ENCODE measurements at regions not wholly inside any gene's neighbourhood (a gene's known extent, or its start where the extent isn't known, plus 50 kb on each side); places are given as distances from the start of the nearest gene placed in this dataset.

- TF ChIP-seq CHD7 (IDR thresholded peaks at IDR 0.05; ENCODE audit: insufficient replicate concordance, low read length) (no peak), PHF8 (conservative IDR thresholded peaks at IDR 0.05; ENCODE audit: low read depth, low read length) (no peak), CTCF (IDR thresholded peaks at IDR 0.05; ENCODE audit: control extremely low read depth in 1 of 3, insufficient read depth in 1 of 3, low read depth in 1 of 3, low read length in 3 of 3) (no peak), HDAC6 (IDR thresholded peaks at IDR 0.05; ENCODE audit: low read depth, low read length) (no peak), RXRA (IDR thresholded peaks at IDR 0.05; ENCODE audit: insufficient read depth, low read depth, low read length) (no peak), RBBP5 (IDR thresholded peaks at IDR 0.05; ENCODE audit: borderline replicate concordance, low read depth, low read length) (no peak), CHD2 (IDR thresholded peaks at IDR 0.05; ENCODE audit: low read length) (no peak)
Measured at GRCh38 chr5:173454736-173455598, 126.8 kb upstream of the STC2 start (continued).

All from H1 (cell line).